ENCODE measurements at regions not wholly inside any gene's neighbourhood (a gene's known extent, or its start where the extent isn't known, plus 50 kb on each side); places are given as distances from the start of the nearest gene placed in this dataset.

- TF ChIP-seq E4F1 (IDR thresholded peaks at IDR 0.05; ENCODE audit: borderline replicate concordance, partially characterized antibody) (no peak), SUZ12 (IDR thresholded peaks at IDR 0.05; ENCODE audit: unreplicated experiment) (no peak), BCLAF1 (IDR thresholded peaks at IDR 0.05) (no peak), SUPT20H (IDR thresholded peaks at IDR 0.05; ENCODE audit: borderline replicate concordance, control insufficient read depth, low read depth, low read length) (no peak), E2F8 (IDR thresholded peaks at IDR 0.05; ENCODE audit: low read depth, partially characterized antibody) (no peak), FOS (IDR thresholded peaks at IDR 0.05; ENCODE audit: borderline replicate concordance, extremely low read depth, insufficient read length) (no peak), HSF1 (IDR thresholded peaks at IDR 0.05; ENCODE audit: low read depth, low read length) (no peak), ZNF622 (IDR thresholded peaks at IDR 0.05) (no peak)
These were observed 166.5 kb downstream of the PJA1 start (continued) for GRCh38 chrX:68998716-68999115.

All from GM12878 (cell line).